Naive thymus-derived CD4-positive, alpha-beta T cell (primary cell): ENCODE measurements at regions not wholly inside any gene's neighbourhood (a gene's known extent, or its start where the extent isn't known, plus 50 kb on each side); places are given as distances from the start of the nearest gene placed in this dataset.
"Not testable (repeated sequence)": the region's sequence is repeated elsewhere in the genome, so short reads cannot be mapped to it uniquely, and the experiment has no call there.

Experiments used
- ATAC-seq: fragments of 150-1000 bp; cut with Tn5 transposase; 2 replicates; pipeline ENCODE4 v1.10.0; 2021; ENCODE audit warnings: mild to moderate bottlenecking, moderate library complexity
- CTCF ChIA-PET: fragments of 350-600 bp; sonication (Branson Sonifier 250); formaldehyde crosslinking; loops from one replicate; lab custom pipeline; 2021; ENCODE audit warnings: antibody characterized with exemption; lab: Charles Lee
- POLR2A ChIA-PET: fragments of 350-600 bp; sonication (Branson Sonifier 250); formaldehyde crosslinking; loops from one replicate; lab custom pipeline; 2021; ENCODE audit warnings: antibody characterized with exemption, inconsistent platforms; lab: Charles Lee
- DNase-seq, 9 donors: peaks; one replicate each; pipeline versions ENCODE4 v3.0.0 to v3.0.0-alpha.2; 2020 to 2022; ENCODE audit warnings: mixed read lengths in 1 of 9
- H3K27ac ChIP-seq: one replicate; pipeline ENCODE4 v1.7.0; 2013; ENCODE audit warnings: mild to moderate bottlenecking, low read depth, low read length, moderate library complexity
- H3K27me3 ChIP-seq, 2 donors: one replicate each; pipeline ENCODE4 v1.7.0; 2013; ENCODE audit warnings: low read length in 2 of 2, mild to moderate bottlenecking in 2 of 2, moderate library complexity in 2 of 2; ENCODE audit not compliant: control insufficient read depth in 2 of 2, insufficient read depth in 2 of 2
- H3K36me3 ChIP-seq, 3 experiments: 1 replicate in 2 of 3; 2 replicates in 1 of 3; pipeline ENCODE4 v1.7.0; 2013; ENCODE audit warnings: low read length in 3 of 3, mild to moderate bottlenecking in 3 of 3, moderate library complexity in 1 of 3; ENCODE audit not compliant: insufficient read depth in 3 of 3, control insufficient read depth in 2 of 3
- H3K4me1 ChIP-seq, 2 donors: one replicate each; pipeline ENCODE4 v1.7.0; 2013; ENCODE audit warnings: low read length in 2 of 2, mild to moderate bottlenecking in 2 of 2, moderate library complexity in 1 of 2; ENCODE audit not compliant: control insufficient read depth in 2 of 2, insufficient read depth in 2 of 2
- H3K4me3 ChIP-seq: 2 replicates; pipeline ENCODE4 v1.7.0; 2013; ENCODE audit warnings: mild to moderate bottlenecking, low read length
- H3K9me3 ChIP-seq, 3 experiments: 1 replicate in 2 of 3; 2 replicates in 1 of 3; pipeline ENCODE4 v1.7.0; 2013; ENCODE audit warnings: low read length in 3 of 3; ENCODE audit not compliant: control insufficient read depth in 2 of 3
- H3K27ac Mint-ChIP-seq, 9 donors: one replicate each; pipeline ENCODE4 v1.8.0; 2020 to 2022; ENCODE audit warnings: mixed read lengths in 9 of 9, mild to moderate bottlenecking in 8 of 9, moderate library complexity in 5 of 9, inconsistent platforms in 2 of 9
- H3K27me3 Mint-ChIP-seq, 5 donors: one replicate each; pipeline ENCODE4 v1.8.0; 2021 to 2022; ENCODE audit warnings: mixed read lengths in 5 of 5, mild to moderate bottlenecking in 1 of 5
- H3K36me3 Mint-ChIP-seq, 5 donors: one replicate each; pipeline ENCODE4 v1.8.0; 2020 to 2022; ENCODE audit warnings: mixed read lengths in 5 of 5, mild to moderate bottlenecking in 3 of 5, inconsistent platforms in 1 of 5
- H3K4me1 Mint-ChIP-seq, 7 donors: one replicate each; pipeline ENCODE4 v1.8.0; 2020 to 2022; ENCODE audit warnings: mixed read lengths in 7 of 7, mild to moderate bottlenecking in 3 of 7, inconsistent platforms in 1 of 7
- H3K4me3 Mint-ChIP-seq, 10 donors: one replicate each; pipeline ENCODE4 v1.8.0; 2020 to 2022; ENCODE audit warnings: mild to moderate bottlenecking in 10 of 10, mixed read lengths in 10 of 10, moderate library complexity in 6 of 10, inconsistent platforms in 2 of 10
- H3K9me3 Mint-ChIP-seq, 11 donors: one replicate each; pipeline ENCODE4 v1.8.0; 2020 to 2022; ENCODE audit warnings: mixed read lengths in 11 of 11, mild to moderate bottlenecking in 4 of 11, inconsistent platforms in 1 of 11, moderate library complexity in 1 of 11
- intact Hi-C, 2 donors: fragments of 100-400 bp; cut with micrococcal nuclease; formaldehyde crosslinking; loops; one replicate each; pipeline ENCODE4 v1.15.1; 2023

DNA sequence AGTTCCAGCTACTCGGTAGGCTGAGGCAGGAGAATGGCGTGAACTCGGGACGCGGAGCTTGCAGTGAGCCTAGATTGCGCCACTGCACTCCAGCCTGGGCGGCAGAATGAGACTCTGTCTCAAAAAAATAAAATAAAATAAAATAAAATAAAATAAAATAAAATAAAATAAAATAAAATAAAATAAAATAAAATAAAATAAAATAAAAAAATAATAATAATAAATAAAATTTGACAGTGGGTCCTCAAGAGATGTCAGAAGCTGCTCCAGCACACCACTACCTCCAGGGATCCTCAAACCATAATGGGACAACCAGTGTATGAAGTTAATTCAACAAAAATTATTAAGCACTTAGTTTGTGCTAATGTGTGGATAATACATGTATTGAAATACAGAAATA, 97.4 kb downstream of the SLC17A6 start:
- H3K36me3 ChIP-seq, POLR2A ChIA-PET, H3K4me3 Mint-ChIP-seq, H3K9me3 Mint-ChIP-seq, DNase-seq, CTCF ChIA-PET, H3K36me3 Mint-ChIP-seq, H3K27ac ChIP-seq, ATAC-seq, H3K4me1 ChIP-seq, H3K9me3 ChIP-seq, intact Hi-C loops, H3K27me3 ChIP-seq, H3K4me3 ChIP-seq, H3K27ac Mint-ChIP-seq: not testable (repeated sequence)
- Mint-ChIP-seq H3K4me1 (peaks cover 4 to 17% (median 15%) of the 10 kb centered on the region in 7 donors), H3K27me3 (peaks cover 5 to 32% (median 26%) of the 10 kb centered on the region in 5 donors)

DNA sequence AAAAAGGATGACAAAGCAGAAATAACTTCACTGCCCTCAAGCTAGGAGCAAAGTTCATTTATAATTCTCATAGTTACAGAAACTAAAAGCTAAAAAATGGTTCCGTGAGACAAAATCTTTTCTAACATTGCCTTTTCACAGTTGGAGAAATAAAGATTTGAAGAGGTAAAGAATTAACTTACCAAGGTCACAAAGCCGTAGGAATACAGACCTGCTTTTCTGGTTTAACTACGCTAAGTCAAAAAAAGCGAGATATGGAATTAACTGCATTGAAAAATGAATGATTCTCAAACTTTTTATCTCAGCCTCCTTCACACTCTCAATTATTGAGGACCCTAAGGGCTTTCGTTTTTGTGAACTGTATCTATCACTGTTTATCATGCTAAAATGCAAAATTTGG, 95.3 kb downstream of the SLC17A6 start:
- H3K27ac ChIP-seq = no peak overlapping the region
- no peaks in the 10 kb centered on the region for H3K9me3 ChIP-seq
- no peaks in the 10 kb centered on the region for H3K4me1 ChIP-seq
- no peaks in the 10 kb centered on the region for H3K27me3 ChIP-seq
- H3K36me3 Mint-ChIP-seq = no peaks in the 10 kb centered on the region
- H3K4me3 Mint-ChIP-seq = peak overlapping the region in 2 of 10 donors; percentile 58 to 90
- no peak for DNase-seq
- peaks cover 5 to 37% (median 32%) of the 10 kb centered on the region in 5 donors for H3K27me3 Mint-ChIP-seq
- intact Hi-C loops = no loop called here
- no peak overlapping the region for H3K27ac Mint-ChIP-seq
- peaks cover 0 to 1% (median 0%) of the 10 kb centered on the region in 11 donors for H3K9me3 Mint-ChIP-seq
- POLR2A ChIA-PET = no interaction called here
- H3K4me3 ChIP-seq = no peak overlapping the region
- no peak for ATAC-seq
- CTCF ChIA-PET = no interaction called here
- H3K36me3 ChIP-seq = no peaks in the 10 kb centered on the region
- peaks cover 4 to 17% (median 15%) of the 10 kb centered on the region in 7 donors for H3K4me1 Mint-ChIP-seq

DNA sequence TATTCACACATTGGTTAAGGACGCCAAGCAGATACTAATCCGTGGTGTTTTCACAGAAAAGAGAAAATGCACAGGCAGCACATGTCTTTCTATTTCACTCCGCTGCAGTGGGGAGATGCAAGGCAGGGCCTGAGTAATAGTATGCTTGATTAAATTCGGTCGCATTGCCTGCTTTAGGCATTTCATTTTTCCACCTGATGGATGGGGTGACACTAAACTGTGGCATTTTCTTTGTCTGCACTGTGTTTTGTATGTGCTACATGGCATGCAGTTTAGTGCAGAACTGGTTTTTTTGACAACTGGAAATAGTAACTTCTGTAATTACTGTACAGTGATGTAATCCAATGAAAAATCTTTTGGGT, 94.9 kb downstream of the SLC17A6 start:
- H3K36me3 ChIP-seq = no peaks in the 10 kb centered on the region
- Mint-ChIP-seq H3K36me3 (no peaks in the 10 kb centered on the region), H3K4me3 (peak overlapping the region in 8 of 10 donors; percentile 28 to 90 (median 61)), H3K9me3 (peaks cover 0 to 5% (median 1%) of the 10 kb centered on the region in 11 donors), H3K27me3 (peaks cover 6 to 41% (median 32%) of the 10 kb centered on the region in 5 donors), H3K4me1 (peaks cover 4 to 17% (median 15%) of the 10 kb centered on the region in 7 donors), H3K27ac (no peak overlapping the region)
- H3K27me3 ChIP-seq = no peaks in the 10 kb centered on the region
- no peak overlapping the region for H3K4me3 ChIP-seq
- no peaks in the 10 kb centered on the region for H3K9me3 ChIP-seq
- H3K27ac ChIP-seq = no peak overlapping the region
- ChIA-PET POLR2A (no interaction called here), CTCF (no interaction called here)
- ATAC-seq = no peak
- no peak for DNase-seq
- intact Hi-C loops = no loop called here
- H3K4me1 ChIP-seq = no peaks in the 10 kb centered on the region

DNA sequence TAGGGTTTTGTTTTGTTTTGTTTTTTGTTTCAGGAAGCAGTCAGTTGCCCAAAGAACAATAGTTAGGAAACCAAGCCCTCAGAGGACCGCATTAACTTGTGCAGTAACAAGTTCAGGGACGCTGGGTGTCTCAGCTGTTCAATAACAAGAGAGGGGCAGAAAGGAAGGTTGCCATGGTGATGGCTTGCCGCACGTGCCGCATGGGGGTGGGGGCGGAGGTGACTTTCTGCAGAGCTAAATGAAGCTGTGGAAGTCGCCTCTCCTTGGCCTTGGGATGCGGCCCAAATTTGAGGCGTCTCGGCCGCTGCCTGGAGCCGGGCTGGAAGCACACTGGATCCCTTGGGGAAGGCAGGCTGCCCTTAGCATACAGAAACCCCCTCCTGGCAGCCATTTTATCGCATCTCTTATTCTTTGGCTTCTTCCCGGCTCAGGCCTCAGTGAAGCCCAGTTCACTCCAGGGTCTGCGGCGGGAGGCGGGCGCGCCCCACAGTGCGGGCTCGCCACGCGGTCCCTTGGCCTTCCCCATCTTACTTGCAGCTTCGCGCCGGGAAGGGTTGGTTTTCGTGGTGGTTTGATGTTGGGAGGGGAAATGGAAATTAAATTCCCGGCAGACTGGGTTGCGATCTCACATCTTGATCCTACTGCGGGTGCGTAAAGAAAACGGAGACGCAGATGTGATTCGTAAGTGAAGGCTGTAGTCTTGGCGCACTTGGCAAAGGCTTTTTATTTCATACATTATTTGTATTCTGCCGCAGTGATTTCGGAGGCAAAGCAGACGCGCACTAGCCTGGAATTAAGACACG, 94.3 kb downstream of the SLC17A6 start:
- H3K27me3 ChIP-seq = no peaks in the 10 kb centered on the region
- no peaks in the 10 kb centered on the region for H3K4me1 ChIP-seq
- Mint-ChIP-seq H3K4me3 (peak overlapping the region; percentile 34 to 90 (median 57)), H3K27ac (peak overlapping the region in 1 of 9 donors; percentile 56), H3K9me3 (peaks cover 0 to 8% (median 2%) of the 10 kb centered on the region in 11 donors), H3K36me3 (no peaks in the 10 kb centered on the region), H3K4me1 (peaks cover 4 to 17% (median 15%) of the 10 kb centered on the region in 7 donors), H3K27me3 (peaks cover 11 to 47% (median 32%) of the 10 kb centered on the region in 5 donors)
- H3K27ac ChIP-seq = no peak overlapping the region
- peak in 3 of 9 donors; percentile 0 to 15 (median 0) for DNase-seq
- ChIA-PET POLR2A (no interaction called here), CTCF (no interaction called here)
- intact Hi-C loops = no loop called here
- no peaks in the 10 kb centered on the region for H3K9me3 ChIP-seq
- H3K4me3 ChIP-seq = no peak overlapping the region
- H3K36me3 ChIP-seq = no peaks in the 10 kb centered on the region
- no peak for ATAC-seq

DNA sequence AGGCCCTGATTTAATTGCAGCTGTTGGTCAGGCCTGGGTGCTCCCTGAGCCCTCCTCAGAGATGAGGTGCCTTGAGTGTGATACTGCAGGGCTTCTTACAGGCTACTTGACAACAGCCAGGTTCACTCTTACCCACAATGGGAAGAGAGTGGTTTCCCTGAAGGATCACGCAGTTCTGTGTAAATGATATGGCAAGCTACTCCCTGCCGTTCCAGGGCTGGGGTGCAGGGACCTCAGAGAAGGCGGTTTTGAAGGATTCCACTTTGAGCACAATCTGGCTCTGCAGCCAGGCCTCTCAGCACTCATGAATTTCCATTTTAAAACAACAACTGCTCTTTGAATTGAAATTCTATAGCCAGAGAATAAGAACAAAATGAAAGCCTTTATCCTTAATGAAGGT, 92.9 kb downstream of the SLC17A6 start:
- Histone ChIP-seq H3K27ac (no peak overlapping the region), H3K9me3 (no peaks in the 10 kb centered on the region), H3K27me3 (no peaks in the 10 kb centered on the region), H3K36me3 (no peaks in the 10 kb centered on the region), H3K4me3 (no peak overlapping the region), H3K4me1 (no peaks in the 10 kb centered on the region)
- ChIA-PET POLR2A (no interaction called here), CTCF (no interaction called here)
- no peak overlapping the region for H3K27ac Mint-ChIP-seq
- no peak overlapping the region for H3K4me3 Mint-ChIP-seq
- H3K4me1 Mint-ChIP-seq = peaks cover 4 to 17% (median 15%) of the 10 kb centered on the region in 7 donors
- DNase-seq (no peak), ATAC-seq (no peak)
- intact Hi-C loops = no loop called here
- H3K36me3 Mint-ChIP-seq = no peaks in the 10 kb centered on the region
- H3K27me3 Mint-ChIP-seq = peaks cover 13 to 48% (median 32%) of the 10 kb centered on the region in 5 donors
- peaks cover 0 to 8% (median 2%) of the 10 kb centered on the region in 11 donors for H3K9me3 Mint-ChIP-seq

DNA sequence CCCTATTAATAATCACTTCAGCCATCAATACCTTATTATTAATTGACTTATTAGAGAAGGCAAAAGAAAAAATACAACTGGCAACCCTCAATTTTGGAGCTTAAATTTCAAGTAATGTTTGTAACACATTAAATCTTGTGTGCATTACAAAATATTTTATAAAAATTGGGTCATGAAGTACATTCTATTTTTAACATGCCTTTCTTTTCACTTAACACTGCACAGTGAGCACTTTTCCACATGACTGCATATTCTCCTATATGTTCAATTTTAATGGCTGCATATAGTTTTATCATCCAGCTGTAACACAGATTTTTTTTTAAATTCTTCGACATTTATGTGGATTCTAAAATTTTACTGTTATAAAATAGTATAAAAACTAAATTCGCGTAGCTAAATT, 92.5 kb downstream of the SLC17A6 start:
- ChIA-PET CTCF (no interaction called here), POLR2A (no interaction called here)
- no peak for ATAC-seq
- Mint-ChIP-seq H3K27ac (no peak overlapping the region), H3K9me3 (peaks cover 0 to 8% (median 2%) of the 10 kb centered on the region in 11 donors), H3K4me3 (no peak overlapping the region), H3K36me3 (no peaks in the 10 kb centered on the region), H3K4me1 (peaks cover 4 to 17% (median 15%) of the 10 kb centered on the region in 7 donors), H3K27me3 (peaks cover 13 to 48% (median 35%) of the 10 kb centered on the region in 5 donors)
- no peak overlapping the region for H3K27ac ChIP-seq
- intact Hi-C loops = no loop called here
- DNase-seq = no peak
- H3K4me3 ChIP-seq = no peak overlapping the region
- H3K36me3 ChIP-seq = no peaks in the 10 kb centered on the region
- no peaks in the 10 kb centered on the region for H3K27me3 ChIP-seq
- no peaks in the 10 kb centered on the region for H3K4me1 ChIP-seq
- no peaks in the 10 kb centered on the region for H3K9me3 ChIP-seq

DNA sequence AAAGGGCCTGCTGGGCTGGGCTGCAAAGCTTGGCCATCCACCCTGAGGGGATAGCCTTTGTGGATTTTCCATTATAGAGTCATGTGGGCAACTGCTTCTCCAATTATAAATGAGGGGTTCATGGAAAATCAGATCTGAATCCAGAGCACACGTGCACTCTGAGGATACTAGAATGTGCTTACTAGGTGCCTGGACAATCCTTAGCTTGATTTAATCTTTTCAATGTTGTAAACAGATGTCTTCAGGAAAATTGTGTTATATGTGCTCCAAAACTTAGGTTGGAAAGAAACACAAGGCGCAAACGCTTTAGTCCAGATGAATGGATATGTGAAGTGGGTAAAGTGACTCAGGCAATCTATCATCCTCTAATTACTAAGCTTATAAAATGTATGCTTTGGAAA, 92.0 kb downstream of the SLC17A6 start:
- Mint-ChIP-seq H3K4me1 (peaks cover 4 to 17% (median 15%) of the 10 kb centered on the region in 7 donors), H3K27ac (no peak overlapping the region), H3K36me3 (no peaks in the 10 kb centered on the region), H3K27me3 (peaks cover 13 to 49% (median 35%) of the 10 kb centered on the region in 5 donors), H3K9me3 (peaks cover 0 to 8% (median 2%) of the 10 kb centered on the region in 11 donors), H3K4me3 (no peak overlapping the region)
- no peaks in the 10 kb centered on the region for H3K36me3 ChIP-seq
- H3K9me3 ChIP-seq = no peaks in the 10 kb centered on the region
- ChIA-PET POLR2A (no interaction called here), CTCF (no interaction called here)
- H3K27ac ChIP-seq = no peak overlapping the region
- ATAC-seq (no peak), DNase-seq (no peak)
- H3K4me3 ChIP-seq = no peak overlapping the region
- intact Hi-C loops = no loop called here
- H3K4me1 ChIP-seq = no peaks in the 10 kb centered on the region
- no peaks in the 10 kb centered on the region for H3K27me3 ChIP-seq
